8988T (cell line): ENCODE measurements at regions not wholly inside any gene's neighbourhood (a gene's known extent, or its start where the extent isn't known, plus 50 kb on each side); places are given as distances from the start of the nearest gene placed in this dataset.

Source experiments
- DNase-seq: peaks from one replicate; pipeline ENCODE4 v3.0.0; 2011

- no peak for DNase-seq
Measured at GRCh38 chr5:63719147-63719546, 243.1 kb downstream of the HTR1A start.

GRCh38 chr5:63700241-63700640, 262.0 kb downstream of the HTR1A start:
- no peak for DNase-seq

GRCh38 chr5:63697811-63698210, 264.4 kb downstream of the HTR1A start:
- DNase-seq, result no peak

GRCh38 chr5:63690546-63690945, 271.7 kb downstream of the HTR1A start:
- DNase-seq, result no peak

- no peak for DNase-seq
Measured at GRCh38 chr5:63687854-63688516, 274.3 kb downstream of the HTR1A start.

- DNase-seq, result no peak
Measured at GRCh38 chr5:63686938-63687337, 275.3 kb downstream of the HTR1A start.

GRCh38 chr5:63686181-63686580, 276.1 kb downstream of the HTR1A start:
- no peak for DNase-seq

- DNase-seq, result no peak
Measured at GRCh38 chr5:63685454-63685853, 276.8 kb downstream of the HTR1A start.

- DNase-seq, result no peak
Measured at GRCh38 chr5:63674881-63675280, 287.4 kb downstream of the HTR1A start.

- DNase-seq, result no peak
Measured at GRCh38 chr5:63655043-63655442, 307.2 kb downstream of the HTR1A start.

- no peak for DNase-seq
Measured at GRCh38 chr5:63650581-63650980, 311.7 kb downstream of the HTR1A start.

- no peak for DNase-seq
Measured at GRCh38 chr5:63648376-63648775, 313.9 kb downstream of the HTR1A start.

- no peak for DNase-seq
Measured at GRCh38 chr5:63629951-63630630, 332.2 kb downstream of the HTR1A start.

GRCh38 chr5:63613442-63613841, 348.8 kb downstream of the HTR1A start:
- DNase-seq, result no peak

GRCh38 chr5:63603996-63604395, 358.2 kb downstream of the HTR1A start:
- no peak for DNase-seq

GRCh38 chr5:63602971-63603370, 359.3 kb downstream of the HTR1A start:
- DNase-seq, result no peak

- DNase-seq, result no peak
Measured at GRCh38 chr5:63596254-63596653, 366.0 kb downstream of the HTR1A start.

GRCh38 chr5:63573380-63573779, 388.9 kb downstream of the HTR1A start:
- DNase-seq, result no peak

- DNase-seq, result no peak
Measured at GRCh38 chr5:63572740-63573139, 389.5 kb downstream of the HTR1A start.

GRCh38 chr5:63570752-63571151, 391.5 kb downstream of the HTR1A start:
- DNase-seq, result no peak

- no peak for DNase-seq
Measured at GRCh38 chr5:63564789-63565188, 397.5 kb downstream of the HTR1A start.

- DNase-seq, result no peak
Measured at GRCh38 chr5:63563008-63563917, 399.0 kb downstream of the HTR1A start.

- no peak for DNase-seq
Measured at GRCh38 chr5:63555874-63556273, 406.4 kb downstream of the HTR1A start.

GRCh38 chr5:63554191-63554590, 408.1 kb downstream of the HTR1A start:
- no peak for DNase-seq
